Activated CD4-positive, alpha-beta T cell treated with anti-CD3 and anti-CD28 coated beads for 24 hours (primary cell): ENCODE measurements at regions not wholly inside any gene's neighbourhood (a gene's known extent, or its start where the extent isn't known, plus 50 kb on each side); places are given as distances from the start of the nearest gene placed in this dataset.

Source experiments
- DNase-seq, 2 donors: peaks; one replicate each; pipeline ENCODE4 v3.0.0-alpha.2; 2020; ENCODE audit warnings: low read depth in 2 of 2

GRCh38 chr3:150267288-150267687 is 140.8 kb upstream of the TSC22D2 start:
- no peak for DNase-seq

- no peak for DNase-seq
Measured at GRCh38 chr3:150265305-150265704, 142.8 kb upstream of the TSC22D2 start.

GRCh38 chr3:150264561-150265279 is 143.4 kb upstream of the TSC22D2 start:
- no peak for DNase-seq

- no peak for DNase-seq
Measured at GRCh38 chr3:150261958-150262357, 146.1 kb upstream of the TSC22D2 start.

GRCh38 chr3:150261418-150261817 is 146.7 kb upstream of the TSC22D2 start:
- DNase-seq = no peak

GRCh38 chr3:150260398-150260710 is 147.7 kb upstream of the TSC22D2 start:
- DNase-seq = no peak

GRCh38 chr3:150259526-150260397 is 148.3 kb upstream of the TSC22D2 start:
- DNase-seq = no peak

- DNase-seq = no peak
Measured at GRCh38 chr3:150256782-150257181, 151.3 kb upstream of the TSC22D2 start.

GRCh38 chr3:150256318-150256717 is 151.8 kb upstream of the TSC22D2 start:
- no peak for DNase-seq

GRCh38 chr3:150255826-150256225 is 152.3 kb upstream of the TSC22D2 start:
- no peak for DNase-seq

GRCh38 chr3:150255413-150255812 is 152.7 kb upstream of the TSC22D2 start:
- no peak for DNase-seq

GRCh38 chr3:150254309-150254708 is 153.8 kb upstream of the TSC22D2 start:
- no peak for DNase-seq

- no peak for DNase-seq
Measured at GRCh38 chr3:150253622-150254021, 154.5 kb upstream of the TSC22D2 start.

GRCh38 chr3:150252462-150252861 is 155.6 kb upstream of the TSC22D2 start:
- DNase-seq = no peak

GRCh38 chr3:150251187-150252062 is 156.7 kb upstream of the TSC22D2 start:
- DNase-seq = no peak

GRCh38 chr3:150249779-150250470 is 158.2 kb upstream of the TSC22D2 start:
- no peak for DNase-seq

- DNase-seq = no peak
Measured at GRCh38 chr3:150248888-150249681, 159.0 kb upstream of the TSC22D2 start.

GRCh38 chr3:150248116-150248887 is 159.8 kb upstream of the TSC22D2 start:
- no peak for DNase-seq

GRCh38 chr3:150247441-150247840 is 160.7 kb upstream of the TSC22D2 start:
- DNase-seq = no peak

GRCh38 chr3:150243466-150243865 is 164.6 kb upstream of the TSC22D2 start:
- DNase-seq = no peak
